NCI-H1417 treated with DMSO at 0.1 percent for 48 hours (cell line): ENCODE measurements at regions not wholly inside any gene's neighbourhood (a gene's known extent, or its start where the extent isn't known, plus 50 kb on each side); places are given as distances from the start of the nearest gene placed in this dataset.

Experiments
- DNase-seq: peaks from one replicate; lab custom pipeline; 2025; lab: John Stamatoyannopoulos, UW

DNA sequence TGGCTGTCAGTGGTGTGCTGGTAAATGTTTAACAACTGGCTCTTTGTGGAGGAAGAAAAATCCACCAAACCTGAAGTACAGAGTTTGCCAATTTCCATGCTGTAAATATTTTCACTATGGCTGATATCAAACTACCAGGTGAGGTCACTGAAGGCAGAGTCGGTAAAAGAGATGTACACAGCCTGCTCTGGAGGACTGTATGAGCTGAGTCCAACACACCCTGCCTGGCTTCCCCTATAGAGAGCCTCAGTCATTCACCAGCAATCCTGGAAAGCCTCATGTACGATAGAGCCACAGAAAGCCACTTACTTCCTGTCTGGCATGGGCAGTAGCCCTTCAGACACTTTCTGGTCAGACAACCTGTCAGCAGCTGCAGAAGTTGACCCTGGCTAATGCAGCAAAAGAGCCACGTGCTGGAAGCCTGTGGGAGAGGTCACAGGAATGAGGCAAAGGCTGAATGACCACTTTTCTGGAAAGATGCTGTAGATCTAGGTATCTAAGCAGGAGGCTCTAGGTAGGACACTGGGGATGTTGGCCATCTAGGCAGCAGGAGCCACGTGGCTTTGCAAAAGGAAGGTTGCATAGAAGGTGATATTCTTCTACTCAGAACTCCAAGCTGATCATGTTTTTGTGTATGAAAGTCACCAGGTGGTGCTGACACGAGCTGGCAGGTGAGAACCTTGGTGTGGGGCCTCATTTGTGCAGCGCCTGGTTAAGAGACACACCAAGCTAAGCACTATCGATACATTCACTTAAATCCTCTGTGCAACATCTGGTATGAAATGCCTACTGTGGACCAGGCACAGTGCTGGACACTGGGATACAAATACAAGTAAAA is 553.9 kb downstream of the VRK1 start:
- no peak for DNase-seq

DNA sequence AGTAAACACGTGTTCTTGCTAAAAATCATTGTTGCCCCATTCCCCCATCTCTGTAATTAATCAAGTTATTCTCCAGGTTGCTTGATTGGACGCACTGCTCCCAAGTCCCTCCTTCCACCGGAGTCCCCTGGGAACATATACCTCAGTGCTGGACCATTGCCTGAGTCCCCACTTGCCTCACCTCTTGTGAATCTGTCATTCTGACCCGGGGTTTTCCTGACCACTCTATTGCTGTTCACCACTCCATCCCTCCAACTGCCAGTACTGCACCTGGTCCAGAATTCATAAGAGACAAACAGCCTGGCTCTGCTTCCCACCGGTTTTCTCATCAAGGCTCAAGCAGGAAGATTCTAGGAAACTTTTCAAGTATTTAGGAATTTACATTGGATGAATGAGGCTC is 555.9 kb downstream of the VRK1 start:
- no peak for DNase-seq

GRCh38 chr14:97354119-97354722 is 557.0 kb downstream of the VRK1 start:
- no peak for DNase-seq

DNA sequence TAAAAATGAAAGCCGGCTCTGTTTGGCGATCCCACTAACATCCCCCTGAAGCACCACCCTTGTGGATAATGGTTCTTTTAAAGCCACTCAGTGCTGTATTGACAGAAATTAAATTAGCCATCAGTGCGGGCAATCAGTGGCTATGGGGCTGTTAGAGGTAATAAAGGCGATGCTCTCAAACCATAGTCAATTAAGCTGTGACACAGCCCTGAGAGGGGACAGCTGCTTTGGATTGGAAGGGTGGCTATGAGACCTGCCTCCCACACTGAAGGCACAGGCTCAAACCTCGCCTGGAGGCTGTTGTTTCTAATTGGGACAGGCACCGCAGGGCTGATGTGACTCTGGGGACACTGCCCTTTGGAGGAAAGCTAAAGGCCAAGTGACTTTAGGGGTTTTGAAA is 562.2 kb downstream of the VRK1 start:
- peak; percentile 23 for DNase-seq

- DNase-seq: no peak
Observed at GRCh38 chr14:97361181-97361580, 564.0 kb downstream of the VRK1 start.

GRCh38 chr14:97361958-97362357 is 564.8 kb downstream of the VRK1 start:
- DNase-seq: no peak

DNA sequence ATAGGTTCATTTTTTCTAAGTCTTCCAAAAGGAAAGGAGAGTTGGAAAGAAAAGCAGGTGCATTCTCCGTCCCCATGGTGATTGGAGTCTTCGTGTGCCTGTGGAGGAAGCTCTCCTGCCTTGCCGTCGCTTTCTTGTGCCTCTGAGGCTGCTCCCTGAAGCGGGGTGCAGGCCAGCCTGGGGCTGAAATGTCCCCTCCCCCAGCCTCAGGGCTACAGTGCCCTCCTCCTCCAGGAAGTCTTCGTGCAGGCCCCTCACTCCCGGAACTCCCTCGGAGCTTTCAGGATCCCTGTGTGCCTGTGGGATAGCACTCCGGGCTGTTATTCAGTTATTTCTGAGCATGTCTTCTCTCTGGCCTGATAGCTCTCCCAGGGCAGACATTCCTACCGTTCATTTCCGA is 569.2 kb downstream of the VRK1 start:
- DNase-seq: no peak

GRCh38 chr14:97367278-97367677 is 570.1 kb downstream of the VRK1 start:
- no peak for DNase-seq

GRCh38 chr14:97368049-97368448 is 570.9 kb downstream of the VRK1 start:
- no peak for DNase-seq

DNA sequence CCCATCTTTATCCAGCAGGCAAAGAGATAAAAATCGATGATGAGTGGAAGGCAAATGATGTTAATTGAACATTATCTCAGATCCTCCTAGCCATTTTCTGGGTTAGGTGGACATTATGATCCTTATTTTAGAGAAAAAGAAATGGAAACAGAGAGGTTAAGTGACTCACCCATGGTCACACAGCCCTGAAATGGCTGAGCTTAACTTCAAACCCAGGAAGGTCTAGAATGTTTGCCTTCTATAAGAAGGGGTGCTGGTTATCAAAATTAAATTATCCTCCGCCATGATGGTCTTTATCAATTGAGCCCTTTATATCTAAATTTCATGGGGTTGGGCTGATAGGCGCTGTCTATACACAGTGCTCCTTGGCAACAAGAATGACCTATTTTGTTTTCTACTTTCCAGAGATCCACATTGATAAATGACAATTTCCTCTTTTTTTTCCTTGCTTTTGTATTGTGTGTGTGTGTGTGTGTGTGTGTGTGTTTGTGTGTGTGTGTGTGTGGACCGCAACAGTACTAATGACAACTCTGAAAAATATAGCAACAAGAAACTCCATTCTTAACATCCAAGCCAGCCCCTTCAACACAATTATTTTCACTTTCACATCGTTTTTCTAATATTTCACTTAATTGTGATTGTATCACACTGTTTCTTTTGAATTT is 571.9 kb downstream of the VRK1 start:
- no peak for DNase-seq

DNA sequence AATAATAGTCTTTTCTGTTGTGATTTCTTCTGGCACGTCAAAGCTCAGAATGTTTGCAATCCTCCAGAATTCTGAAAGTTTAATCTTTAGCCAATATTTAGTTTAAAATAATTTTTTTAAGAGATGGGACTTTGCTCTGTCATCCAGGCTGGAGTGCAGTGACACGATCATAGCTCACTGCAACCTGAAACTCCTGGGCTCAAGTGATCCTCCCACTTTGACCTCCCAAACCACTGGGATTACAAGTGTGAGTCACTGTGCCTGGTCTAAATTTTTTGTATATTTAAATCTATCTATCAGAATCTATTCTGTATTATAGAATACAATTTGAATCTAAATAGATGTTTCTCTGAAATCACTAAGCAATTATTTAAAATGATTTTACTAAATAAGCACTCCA is 572.7 kb downstream of the VRK1 start:
- no peak for DNase-seq

- DNase-seq: no peak
Observed at GRCh38 chr14:97376310-97376709, 579.1 kb downstream of the VRK1 start.

DNA sequence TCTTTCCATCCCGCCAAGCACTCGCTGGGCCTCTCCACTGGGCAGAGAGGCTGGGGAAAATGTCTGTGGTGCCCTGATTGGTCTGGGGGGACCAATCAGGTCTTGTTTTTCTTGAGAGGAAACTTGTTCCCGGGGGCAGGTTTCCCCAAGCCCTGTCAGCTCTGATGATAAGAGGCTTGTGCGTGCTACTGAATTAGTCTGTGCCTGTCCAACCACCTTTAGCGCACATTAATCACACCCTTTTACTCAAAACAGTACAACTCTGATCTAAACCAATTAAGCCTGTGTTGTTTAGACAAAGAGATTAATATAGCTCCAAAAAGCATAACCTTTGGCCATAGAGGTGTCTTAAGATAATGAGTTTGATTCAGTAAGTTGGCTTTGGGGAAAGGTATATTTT is 580.4 kb downstream of the VRK1 start:
- no peak for DNase-seq

DNA sequence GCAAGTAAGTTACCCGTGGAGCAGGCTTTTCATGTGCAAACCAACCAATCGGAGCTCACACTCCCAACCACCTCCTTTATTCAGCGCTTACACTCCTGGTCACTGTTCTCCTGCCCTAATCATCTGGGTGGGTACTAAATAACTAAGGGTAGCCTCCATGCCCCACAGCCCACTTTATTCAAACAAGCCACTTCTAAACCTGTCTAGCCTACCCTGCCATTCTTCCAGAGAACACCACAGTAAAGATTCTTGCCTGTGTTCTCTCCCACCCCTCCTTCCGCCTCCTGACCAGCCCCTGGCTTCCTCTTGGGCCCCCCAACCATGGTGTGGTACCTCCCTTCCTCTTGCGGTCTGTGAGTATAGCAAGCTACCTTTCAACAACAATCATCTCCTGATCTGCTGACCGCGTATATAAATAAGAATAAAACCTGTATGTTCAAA is 581.9 kb downstream of the VRK1 start:
- no peak for DNase-seq

GRCh38 chr14:97380539-97380941 is 583.4 kb downstream of the VRK1 start:
- no peak for DNase-seq

GRCh38 chr14:97381309-97381708 is 584.1 kb downstream of the VRK1 start:
- DNase-seq: no peak

DNA sequence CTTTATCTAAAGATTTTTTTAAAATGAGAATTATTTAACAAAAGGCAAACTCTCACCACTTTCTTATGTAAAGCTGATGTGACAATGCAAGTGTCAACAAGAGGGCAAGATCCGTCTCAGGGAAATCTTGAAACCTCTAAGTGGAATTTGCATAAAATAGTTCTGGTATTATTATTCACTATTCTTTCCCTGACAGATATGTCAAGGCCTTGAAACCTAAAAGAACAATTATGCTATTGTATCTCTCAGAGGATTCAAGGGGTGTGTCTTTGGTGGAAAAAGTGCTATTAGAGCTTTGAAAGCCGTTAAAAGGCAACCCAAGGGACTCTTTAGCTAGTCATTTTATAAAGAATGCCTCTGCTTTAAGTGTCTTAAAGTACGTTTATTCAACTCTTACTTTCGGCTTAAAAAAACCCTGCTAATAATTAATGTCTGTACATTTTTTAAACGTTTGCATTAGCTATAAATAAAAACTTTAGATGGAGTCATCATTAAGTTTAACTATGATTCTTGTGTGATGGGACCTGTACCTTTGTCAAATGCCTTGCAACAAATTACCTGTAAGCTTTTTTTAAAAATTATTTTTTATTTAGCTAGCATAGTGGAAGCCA is 585.5 kb downstream of the VRK1 start:
- no peak for DNase-seq

- DNase-seq: no peak
Observed at GRCh38 chr14:97385727-97386126, 588.5 kb downstream of the VRK1 start.

DNA sequence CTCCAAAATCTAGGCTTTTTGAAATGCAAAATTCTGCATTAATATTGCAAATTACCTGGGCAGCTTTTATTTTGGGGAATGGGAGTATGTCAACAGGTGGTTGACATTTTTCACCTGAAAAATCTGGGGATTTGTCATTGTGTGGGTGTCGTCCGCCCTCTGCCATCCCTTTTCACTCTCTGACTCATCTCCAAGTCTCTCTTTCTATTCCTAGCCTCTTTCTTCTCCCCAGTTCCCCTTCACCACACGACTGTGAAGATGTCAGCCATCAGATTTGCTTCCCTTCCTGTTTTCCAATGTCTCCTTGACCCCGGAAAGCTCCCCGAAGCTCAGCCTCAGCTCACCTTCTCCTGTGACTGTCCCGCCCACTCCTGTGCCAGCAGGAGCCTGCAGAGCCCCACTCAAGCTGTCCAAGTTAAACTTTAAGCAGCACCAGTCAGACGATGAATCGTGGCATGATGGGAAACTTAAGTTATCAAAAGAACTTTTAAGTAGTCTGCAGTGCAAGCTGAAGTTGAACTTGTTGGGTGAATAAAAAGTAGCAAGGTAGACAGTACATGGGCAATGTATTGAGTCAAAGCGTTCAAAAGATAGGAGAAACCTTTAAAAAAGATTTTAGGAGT is 590.2 kb downstream of the VRK1 start:
- DNase-seq: no peak

GRCh38 chr14:97388408-97388807 is 591.2 kb downstream of the VRK1 start:
- no peak for DNase-seq

- no peak for DNase-seq
Observed at GRCh38 chr14:97390096-97390724, 593.0 kb downstream of the VRK1 start.

- DNase-seq: no peak
Observed at GRCh38 chr14:97393244-97393643, 596.1 kb downstream of the VRK1 start.
